Endothelial cell of umbilical vein (primary cell): ENCODE measurements at regions not wholly inside any gene's neighbourhood (a gene's known extent, or its start where the extent isn't known, plus 50 kb on each side); places are given as distances from the start of the nearest gene placed in this dataset.

ENCODE experiments used
- BruUV-seq: library from RNA; stranded (reverse); fragments of 400-500 nt; replicated peaks from 2 replicates; lab custom pipeline; 2021; lab: Mats Ljungman, UMichigan
- CTCF ChIA-PET: fragments of 300-600, 350-600 bp; sonication (Branson Sonifier 250); formaldehyde crosslinking; loops from one replicate; lab custom pipeline; 2021; ENCODE audit warnings: antibody characterized with exemption, inconsistent platforms; lab: Charles Lee
- POLR2A ChIA-PET: fragments of 300-600, 350-600 bp; sonication (Branson Sonifier 250); formaldehyde crosslinking; loops from one replicate; lab custom pipeline; 2021; ENCODE audit warnings: antibody characterized with exemption, inconsistent platforms; lab: Charles Lee
- DNase-seq: peaks from one replicate; pipeline ENCODE4 v3.0.0-alpha.2; 2011; ENCODE audit warnings: low read depth, low spot score
- FAIRE-seq: peaks from 2 replicates; lab custom pipeline; 2011; peaks lifted over from hg19 to GRCh38; lab: Jason Lieb, UNC
- H2AFZ ChIP-seq: 2 replicates; pipeline ENCODE4 v1.6.0; 2012; ENCODE audit warnings: low read depth, low read length, control low read depth, inconsistent platforms
- H3K27ac ChIP-seq: 2 replicates; pipeline ENCODE4 v1.5.1; 2011; ENCODE audit warnings: low read depth, mild to moderate bottlenecking, control low read depth, low read length, moderate library complexity; ENCODE audit not compliant: insufficient read depth
- H3K27me3 ChIP-seq, 2 experiments: 2 replicates each; pipeline versions ENCODE4 v1.6.0 to v1.6.1; 2011; ENCODE audit warnings: low read length in 2 of 2, mixed read lengths in 1 of 2; ENCODE audit not compliant: control insufficient read depth in 2 of 2, insufficient read depth in 2 of 2
- H3K36me3 ChIP-seq, 2 experiments: 2 replicates in 1 of 2; 3 replicates in 1 of 2; pipeline ENCODE4 v1.5.1; 2011; ENCODE audit warnings: low read length in 2 of 2, mild to moderate bottlenecking in 1 of 2, moderate library complexity in 1 of 2; ENCODE audit not compliant: control insufficient read depth in 2 of 2, insufficient read depth in 2 of 2; ENCODE audit errors: extremely low read depth in 1 of 2
- H3K4me1 ChIP-seq: 3 replicates; pipeline ENCODE4 v1.5.1; 2011; ENCODE audit warnings: mild to moderate bottlenecking, low read length; ENCODE audit not compliant: control insufficient read depth, insufficient read depth; ENCODE audit errors: extremely low read depth
- H3K4me2 ChIP-seq: 2 replicates; pipeline ENCODE4 v1.6.1; 2011; ENCODE audit warnings: low read length, control low read depth, mixed read lengths; ENCODE audit not compliant: insufficient read depth
- H3K4me3 ChIP-seq, 3 experiments: fragments of 200-600 bp in 1 of 3; sonication (generic), shearing (Covaris generic) in 1 of 3; replicated peaks in 1 of 3; 2 replicates each; pipeline ENCODE4 v1.5.1; 2011 to 2016; ENCODE audit warnings: control low read depth in 3 of 3, low read length in 3 of 3, mild to moderate bottlenecking in 2 of 3, inconsistent platforms in 1 of 3, low read depth in 1 of 3, moderate library complexity in 1 of 3; ENCODE audit not compliant: insufficient read depth in 1 of 3
- H3K79me2 ChIP-seq: 2 replicates; pipeline ENCODE4 v1.6.0; 2012; ENCODE audit warnings: low read length, inconsistent platforms; ENCODE audit not compliant: control insufficient read depth, insufficient read depth
- H3K9ac ChIP-seq: replicated peaks from 2 replicates; pipeline ENCODE3; 2011; ENCODE audit warnings: low read length, control low read depth; ENCODE audit not compliant: insufficient read depth; ENCODE audit errors: extremely low read depth
- H3K9me1 ChIP-seq: replicated peaks from 3 replicates; pipeline ENCODE4 v1.6.0; 2011; ENCODE audit warnings: mild to moderate bottlenecking, low read length; ENCODE audit not compliant: control insufficient read depth, insufficient read depth; ENCODE audit errors: extremely low read depth
- H3K9me3 ChIP-seq: replicated peaks from 2 replicates; pipeline ENCODE4 v1.5.1; 2012; ENCODE audit warnings: low read length, inconsistent platforms; ENCODE audit not compliant: control insufficient read depth, insufficient read depth
- H4K20me1 ChIP-seq: replicated peaks from 2 replicates; pipeline ENCODE3; 2011; ENCODE audit warnings: mild to moderate bottlenecking, low read length; ENCODE audit not compliant: control insufficient read depth, insufficient read depth; ENCODE audit errors: extremely low read depth
- FOS ChIP-seq: IDR thresholded peaks from 2 replicates; pipeline ENCODE4 v1.6.1; 2011; ENCODE audit warnings: mild to moderate bottlenecking, low read length, moderate library complexity, borderline replicate concordance; ENCODE audit not compliant: insufficient read depth
- GATA2 ChIP-seq: IDR thresholded peaks from 2 replicates; pipeline ENCODE4 v1.7.0; 2011; ENCODE audit warnings: low read depth, mild to moderate bottlenecking, moderate library complexity, mixed read lengths, low read length; ENCODE audit not compliant: insufficient read length, insufficient read depth
- JUN ChIP-seq: IDR thresholded peaks from 2 replicates; pipeline ENCODE4 v1.6.1; 2011; ENCODE audit warnings: borderline replicate concordance, low read depth; ENCODE audit not compliant: insufficient read length, insufficient read depth
- MYC ChIP-seq: IDR thresholded peaks from one replicate; pipeline ENCODE4 v1.6.1; 2011; ENCODE audit warnings: mild to moderate bottlenecking, low read depth, low read length
- POLR2A ChIP-seq: IDR thresholded peaks from 2 replicates; pipeline ENCODE4 v1.6.1; 2012; ENCODE audit warnings: low read depth, mild to moderate bottlenecking, control low read depth, low read length
- POLR2AphosphoS5 ChIP-seq: IDR thresholded peaks from 2 replicates; pipeline ENCODE4 v1.6.1; 2012; ENCODE audit warnings: low read depth, mild to moderate bottlenecking, control low read depth, low read length, moderate library complexity; ENCODE audit not compliant: insufficient read depth
- dilution Hi-C: fragments of 300-500 bp; cut with MboI; formaldehyde crosslinking; loops from one replicate; pipeline ENCODE4 v1.15.0; 2019; ENCODE audit warnings: low sequenced_read_pairs; ENCODE audit not compliant: extremely low pct_ligation_motif_present
- intact Hi-C: fragments of 100-400 bp; cut with micrococcal nuclease; formaldehyde crosslinking; loops from one replicate; pipeline ENCODE4 v1.10.0; 2022
- TF ChIP-seq, protein P1 (sequence below), 2 donors: IDR thresholded peaks; 1 replicate in 1 of 2; 2 replicates in 1 of 2; pipeline ENCODE4 v1.5.1; 2011; ENCODE audit warnings: low read length in 2 of 2, mild to moderate bottlenecking in 2 of 2, moderate library complexity in 2 of 2, control low read depth in 1 of 2, inconsistent platforms in 1 of 2, low read depth in 1 of 2; ENCODE audit not compliant: insufficient read depth in 1 of 2; ENCODE audit errors: extremely low read depth in 1 of 2
- TF ChIP-seq, protein P2 (sequence below): IDR thresholded peaks from 2 replicates; pipeline ENCODE4 v1.6.1; 2011; ENCODE audit not compliant: insufficient read depth, insufficient read length

DNA sequence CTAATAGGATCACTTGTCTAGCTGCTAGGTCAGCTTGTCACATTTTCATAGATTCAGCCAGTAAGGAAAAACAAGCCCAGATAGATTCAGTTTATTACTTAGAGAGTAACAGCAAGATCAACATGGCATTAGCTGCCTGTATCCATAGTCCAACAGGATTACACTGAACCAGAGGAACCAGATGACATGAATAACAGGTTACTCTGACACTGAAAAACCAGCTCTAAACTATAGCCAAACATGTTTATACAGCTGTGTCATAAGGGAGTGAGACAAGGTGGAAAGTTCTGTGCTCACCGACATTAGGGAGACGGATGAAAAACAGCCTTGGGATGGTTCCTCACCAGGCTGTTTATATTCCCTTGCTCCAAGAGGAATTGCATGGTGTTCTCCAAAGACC is 102.9 kb upstream of the EOLA2 start:
- H3K9ac ChIP-seq, result no peak overlapping the region

DNA sequence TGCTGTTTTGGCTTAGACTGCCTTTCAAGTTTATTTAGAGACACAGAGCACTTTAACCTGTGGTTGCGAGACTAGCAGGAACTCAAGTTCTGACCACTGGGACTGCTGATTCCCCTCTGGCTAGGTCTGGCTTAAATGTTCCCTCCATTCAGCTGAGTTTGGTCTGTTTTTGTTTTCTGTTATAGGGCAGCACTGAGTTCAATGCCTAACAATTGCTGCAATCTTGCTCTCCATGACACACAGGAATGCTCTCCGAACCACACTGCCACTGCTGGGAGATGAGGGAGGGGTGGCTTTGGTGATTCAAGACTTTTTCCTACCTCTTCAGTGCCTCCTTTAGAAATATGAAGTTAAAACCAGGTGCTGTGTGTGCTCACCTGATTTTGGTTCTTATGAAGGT is 106.3 kb upstream of the EOLA2 start:
- POLR2A ChIA-PET, result no interaction called here
- H3K27ac ChIP-seq, result no peak overlapping the region
- no peak overlapping the region for H3K9ac ChIP-seq
- H3K4me2 ChIP-seq, result no peak overlapping the region
- no peak for DNase-seq
- H3K9me1 ChIP-seq, result no peaks in the 10 kb centered on the region
- intact Hi-C loops, result no loop called here
- BruUV-seq, result no TSS peak
- no peak overlapping the region for H3K4me3 ChIP-seq
- H3K36me3 ChIP-seq, result no peaks in the 10 kb centered on the region
- CTCF ChIA-PET, result no interaction called here
- FAIRE-seq, result no peak
- H3K79me2 ChIP-seq, result no peaks in the 10 kb centered on the region
- H4K20me1 ChIP-seq, result no peaks in the 10 kb centered on the region
- peaks cover under 1% of the 10 kb centered on the region for H3K4me1 ChIP-seq
- no peaks in the 10 kb centered on the region for H3K9me3 ChIP-seq
- H2AFZ ChIP-seq, result no peak overlapping the region
- dilution Hi-C loops, result no loop called here
- TF ChIP-seq, protein P1, sequence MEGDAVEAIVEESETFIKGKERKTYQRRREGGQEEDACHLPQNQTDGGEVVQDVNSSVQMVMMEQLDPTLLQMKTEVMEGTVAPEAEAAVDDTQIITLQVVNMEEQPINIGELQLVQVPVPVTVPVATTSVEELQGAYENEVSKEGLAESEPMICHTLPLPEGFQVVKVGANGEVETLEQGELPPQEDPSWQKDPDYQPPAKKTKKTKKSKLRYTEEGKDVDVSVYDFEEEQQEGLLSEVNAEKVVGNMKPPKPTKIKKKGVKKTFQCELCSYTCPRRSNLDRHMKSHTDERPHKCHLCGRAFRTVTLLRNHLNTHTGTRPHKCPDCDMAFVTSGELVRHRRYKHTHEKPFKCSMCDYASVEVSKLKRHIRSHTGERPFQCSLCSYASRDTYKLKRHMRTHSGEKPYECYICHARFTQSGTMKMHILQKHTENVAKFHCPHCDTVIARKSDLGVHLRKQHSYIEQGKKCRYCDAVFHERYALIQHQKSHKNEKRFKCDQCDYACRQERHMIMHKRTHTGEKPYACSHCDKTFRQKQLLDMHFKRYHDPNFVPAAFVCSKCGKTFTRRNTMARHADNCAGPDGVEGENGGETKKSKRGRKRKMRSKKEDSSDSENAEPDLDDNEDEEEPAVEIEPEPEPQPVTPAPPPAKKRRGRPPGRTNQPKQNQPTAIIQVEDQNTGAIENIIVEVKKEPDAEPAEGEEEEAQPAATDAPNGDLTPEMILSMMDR (IDR thresholded peaks at IDR 0.05; ENCODE audit: extremely low read depth in 1 of 2, insufficient read depth in 1 of 2, low read depth in 1 of 2, low read length in 2 of 2), result no peak
- TF ChIP-seq, protein P2, sequence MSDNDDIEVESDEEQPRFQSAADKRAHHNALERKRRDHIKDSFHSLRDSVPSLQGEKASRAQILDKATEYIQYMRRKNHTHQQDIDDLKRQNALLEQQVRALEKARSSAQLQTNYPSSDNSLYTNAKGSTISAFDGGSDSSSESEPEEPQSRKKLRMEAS, result no peak
- TF ChIP-seq FOS (no peak), GATA2 (no peak), POLR2AphosphoS5 (no peak), POLR2A (no peak), JUN (no peak), MYC (no peak)
- no peaks in the 10 kb centered on the region for H3K27me3 ChIP-seq

More for the DNA sequence above, 102.9 kb upstream of the EOLA2 start:
- intact Hi-C loops (no loop called here), dilution Hi-C loops (no loop called here)
- FAIRE-seq (no peak), DNase-seq (no peak)
- Histone ChIP-seq H3K36me3 (no peaks in the 10 kb centered on the region), H3K27me3 (no peaks in the 10 kb centered on the region), H3K27ac (no peak overlapping the region), H3K4me1 (peaks cover 22% of the 10 kb centered on the region), H3K4me2 (no peak overlapping the region), H3K79me2 (no peaks in the 10 kb centered on the region), H3K9me3 (no peaks in the 10 kb centered on the region), H3K4me3 (no peak overlapping the region), H4K20me1 (no peaks in the 10 kb centered on the region), H2AFZ (no peak overlapping the region), H3K9me1 (no peaks in the 10 kb centered on the region)
- no TSS peak for BruUV-seq
- POLR2A ChIA-PET, result no interaction called here
- CTCF ChIA-PET, result no interaction called here
- TF ChIP-seq GATA2 (no peak), POLR2A (no peak)
